Activated CD4-positive, alpha-beta T cell treated with anti-CD3 and anti-CD28 coated beads for 36 hours (primary cell): ENCODE measurements at regions not wholly inside any gene's neighbourhood (a gene's known extent, or its start where the extent isn't known, plus 50 kb on each side); places are given as distances from the start of the nearest gene placed in this dataset.
"Not testable (repeated sequence)": the region's sequence is repeated elsewhere in the genome, so short reads cannot be mapped to it uniquely, and the experiment has no call there.

ENCODE experiments used
- ATAC-seq: fragments of 200-7000 bp; cut with Tn5 transposase; one replicate; pipeline ENCODE4 v1.10.0; 2021; ENCODE audit warnings: mild to moderate bottlenecking, moderate library complexity
- CTCF ChIA-PET: fragments of 350-600 bp; sonication (Branson Sonifier 250); formaldehyde crosslinking; loops from one replicate; lab custom pipeline; 2021; ENCODE audit warnings: antibody characterized with exemption; lab: Charles Lee
- POLR2A ChIA-PET: fragments of 350-600 bp; sonication (Branson Sonifier 250); formaldehyde crosslinking; loops from one replicate; lab custom pipeline; 2021; ENCODE audit warnings: antibody characterized with exemption, inconsistent platforms; lab: Charles Lee
- DNase-seq: peaks from one replicate; pipeline ENCODE4 v3.0.0-alpha.2; 2020
- H3K27ac Mint-ChIP-seq: one replicate; pipeline ENCODE4 v1.8.0; 2021; ENCODE audit warnings: mixed read lengths
- H3K27me3 Mint-ChIP-seq: one replicate; pipeline ENCODE4 v1.8.0; 2021; ENCODE audit warnings: mixed read lengths
- H3K36me3 Mint-ChIP-seq: one replicate; pipeline ENCODE4 v1.8.0; 2021; ENCODE audit warnings: low read depth, mixed read lengths
- H3K4me1 Mint-ChIP-seq: one replicate; pipeline ENCODE4 v1.8.0; 2021; ENCODE audit warnings: mixed read lengths
- H3K4me3 Mint-ChIP-seq: one replicate; pipeline ENCODE4 v1.8.0; 2021; ENCODE audit warnings: mild to moderate bottlenecking, moderate library complexity, mixed read lengths
- H3K9me3 Mint-ChIP-seq: one replicate; pipeline ENCODE4 v1.8.0; 2021; ENCODE audit warnings: low read depth, mixed read lengths
- intact Hi-C, 2 experiments: fragments of 100-400 bp; cut with DNase I in 1 of 2; cut with micrococcal nuclease in 1 of 2; formaldehyde crosslinking; loops; one replicate each; pipeline versions ENCODE4 v1.14.2 to v1.15.1; 2022 to 2024; cut with DNase I, micrococcal nuclease

DNA sequence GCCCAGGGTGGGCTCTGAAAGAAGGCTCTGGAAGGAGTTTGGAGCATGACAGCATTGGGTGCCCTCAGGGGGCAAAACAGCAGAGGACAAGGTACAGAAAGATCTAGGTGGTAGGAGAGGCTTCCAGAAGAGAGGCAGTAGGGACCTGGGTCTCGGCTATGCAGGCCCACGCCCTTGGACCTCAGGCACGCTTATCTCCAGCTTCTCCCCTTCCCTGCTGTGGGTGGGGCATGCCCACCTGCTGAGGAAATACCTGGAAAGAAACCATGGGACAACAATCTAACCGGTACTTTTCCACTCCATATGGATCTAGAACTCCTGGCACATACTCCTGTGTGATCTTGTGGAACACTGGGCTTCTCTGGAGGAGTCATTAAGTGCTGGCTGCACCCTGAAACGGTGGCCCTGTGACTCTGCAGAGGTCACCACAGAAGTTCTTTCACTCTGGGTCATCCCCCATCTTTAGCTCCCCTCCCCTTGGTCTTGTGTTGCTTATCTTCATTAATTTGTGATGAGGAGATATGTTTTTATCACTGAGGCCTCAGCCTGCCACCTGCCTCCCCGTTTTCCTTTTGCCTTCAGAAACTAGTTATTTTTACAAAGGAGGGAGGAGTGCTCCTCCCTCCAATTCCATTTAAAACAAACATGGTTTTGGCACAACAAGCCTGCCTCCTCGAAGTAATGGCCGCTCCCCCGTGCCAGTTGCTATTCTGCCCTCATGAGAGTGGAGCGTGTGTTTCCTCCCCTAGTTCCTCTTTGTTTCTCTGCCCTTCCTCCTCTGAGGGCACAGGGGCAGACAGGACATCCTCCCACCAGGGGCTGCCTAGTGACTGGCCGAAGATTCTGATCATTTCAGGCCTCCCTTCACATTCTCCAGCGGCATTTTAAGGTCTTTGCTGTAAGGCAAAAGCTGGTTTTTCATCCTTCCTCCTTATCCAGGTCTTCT, 78.0 kb upstream of the ATP5PO start:
- ATAC-seq (no peak), DNase-seq (no peak)
- Mint-ChIP-seq H3K4me1 (peaks cover 8% of the 10 kb centered on the region), H3K27ac (no peak overlapping the region), H3K27me3 (no peaks in the 10 kb centered on the region), H3K4me3 (no peak overlapping the region), H3K36me3 (peaks cover 4% of the 10 kb centered on the region), H3K9me3 (peaks cover 9% of the 10 kb centered on the region)
- intact Hi-C loops, result no loop called here
- POLR2A ChIA-PET, result no interaction called here
- CTCF ChIA-PET, result interaction anchor here (1.0 kb wide), 1 partner anchor 69 kb away, joined by 3 read pairs; no protein-coding TSS in a partner anchor

DNA sequence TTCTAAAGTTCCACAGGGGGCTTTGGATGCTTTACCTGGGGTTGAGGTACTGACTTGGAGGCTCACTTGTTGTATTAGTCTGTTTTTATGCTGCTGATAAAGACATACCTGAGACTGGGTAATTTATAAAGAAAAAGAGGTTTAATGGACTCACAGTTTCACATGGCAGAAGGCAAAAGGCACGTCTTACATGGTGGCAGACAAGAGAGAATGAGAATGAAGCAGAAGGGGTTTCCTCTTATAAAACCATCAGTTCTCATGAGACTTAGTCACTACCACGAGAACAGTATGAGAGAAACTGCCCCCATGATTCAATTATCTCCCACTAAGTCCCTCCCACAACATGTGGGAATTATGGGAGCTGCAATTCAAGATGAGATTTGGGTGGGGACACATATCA, 76.8 kb upstream of the ATP5PO start:
- H3K27ac Mint-ChIP-seq, POLR2A ChIA-PET, H3K36me3 Mint-ChIP-seq, H3K4me1 Mint-ChIP-seq, ATAC-seq, DNase-seq, intact Hi-C loops, H3K27me3 Mint-ChIP-seq, H3K9me3 Mint-ChIP-seq, H3K4me3 Mint-ChIP-seq: not testable (repeated sequence)
- CTCF ChIA-PET, result interaction anchor here (0.6 to 0.8 kb wide), 2 partner anchors 12 to 70 kb away, joined by 3 to 4 read pairs; no protein-coding TSS in a partner anchor

DNA sequence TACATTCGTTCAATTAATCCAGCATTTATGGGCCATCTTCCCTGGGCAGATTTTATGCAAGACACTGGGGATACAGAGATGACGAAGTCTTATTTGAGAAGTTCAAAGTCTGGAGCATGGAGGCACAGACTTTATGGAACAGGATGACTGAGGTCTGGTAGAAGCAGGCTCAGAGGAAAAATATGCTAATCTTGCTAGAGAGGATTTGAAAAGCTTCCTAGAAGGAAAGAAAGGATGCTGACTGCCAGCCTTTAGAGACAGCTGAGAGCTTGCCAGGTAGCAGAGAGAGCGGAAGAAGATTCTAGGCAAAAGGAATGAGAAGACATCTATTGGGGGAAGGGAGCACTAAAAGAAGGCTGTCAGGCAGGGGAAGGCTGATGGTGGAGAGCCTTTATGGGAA, 75.5 kb upstream of the ATP5PO start:
- Mint-ChIP-seq H3K27ac (no peak overlapping the region), H3K9me3 (peaks cover 4% of the 10 kb centered on the region)
- intact Hi-C loops, result no loop called here

DNA sequence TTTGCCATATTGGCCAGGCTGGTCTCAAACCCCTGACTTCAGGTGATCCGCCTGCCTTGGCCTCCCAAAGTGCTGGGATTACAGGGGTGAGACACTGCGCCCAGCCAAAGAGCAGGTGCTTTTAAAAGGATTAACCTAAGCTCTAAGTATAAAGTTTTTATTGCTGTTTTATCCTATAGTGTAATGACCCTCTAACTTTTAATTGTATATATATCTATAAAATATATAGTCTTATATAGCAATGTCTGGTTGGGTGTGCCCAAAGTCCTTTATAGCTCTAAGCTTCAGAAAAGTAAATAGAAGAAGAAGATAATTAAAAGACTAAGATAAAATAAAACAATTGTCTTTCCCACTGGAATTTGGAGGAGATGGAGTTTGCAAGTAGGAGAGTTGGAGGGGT, 73.8 kb upstream of the ATP5PO start:
- no peaks in the 10 kb centered on the region for H3K27me3 Mint-ChIP-seq
- no peak overlapping the region for H3K27ac Mint-ChIP-seq
- no peaks in the 10 kb centered on the region for H3K36me3 Mint-ChIP-seq
- POLR2A ChIA-PET, result no interaction called here
- no peak overlapping the region for H3K4me3 Mint-ChIP-seq
- CTCF ChIA-PET, result no interaction called here
- intact Hi-C loops, result no loop called here
- DNase-seq (no peak), ATAC-seq (no peak)
- peaks cover 4% of the 10 kb centered on the region for H3K9me3 Mint-ChIP-seq
- peaks cover 18% of the 10 kb centered on the region for H3K4me1 Mint-ChIP-seq

More for the DNA sequence above, 75.5 kb upstream of the ATP5PO start:
- Mint-ChIP-seq H3K4me3 (no peak overlapping the region), H3K4me1 (peaks cover 3% of the 10 kb centered on the region), H3K36me3 (no peaks in the 10 kb centered on the region), H3K27me3 (no peaks in the 10 kb centered on the region)
- POLR2A ChIA-PET, result no interaction called here
- CTCF ChIA-PET, result interaction anchor here (0.7 kb wide), 1 partner anchor 943 kb away, joined by 3 read pairs; no protein-coding TSS in a partner anchor
- ATAC-seq (no peak), DNase-seq (no peak)

DNA sequence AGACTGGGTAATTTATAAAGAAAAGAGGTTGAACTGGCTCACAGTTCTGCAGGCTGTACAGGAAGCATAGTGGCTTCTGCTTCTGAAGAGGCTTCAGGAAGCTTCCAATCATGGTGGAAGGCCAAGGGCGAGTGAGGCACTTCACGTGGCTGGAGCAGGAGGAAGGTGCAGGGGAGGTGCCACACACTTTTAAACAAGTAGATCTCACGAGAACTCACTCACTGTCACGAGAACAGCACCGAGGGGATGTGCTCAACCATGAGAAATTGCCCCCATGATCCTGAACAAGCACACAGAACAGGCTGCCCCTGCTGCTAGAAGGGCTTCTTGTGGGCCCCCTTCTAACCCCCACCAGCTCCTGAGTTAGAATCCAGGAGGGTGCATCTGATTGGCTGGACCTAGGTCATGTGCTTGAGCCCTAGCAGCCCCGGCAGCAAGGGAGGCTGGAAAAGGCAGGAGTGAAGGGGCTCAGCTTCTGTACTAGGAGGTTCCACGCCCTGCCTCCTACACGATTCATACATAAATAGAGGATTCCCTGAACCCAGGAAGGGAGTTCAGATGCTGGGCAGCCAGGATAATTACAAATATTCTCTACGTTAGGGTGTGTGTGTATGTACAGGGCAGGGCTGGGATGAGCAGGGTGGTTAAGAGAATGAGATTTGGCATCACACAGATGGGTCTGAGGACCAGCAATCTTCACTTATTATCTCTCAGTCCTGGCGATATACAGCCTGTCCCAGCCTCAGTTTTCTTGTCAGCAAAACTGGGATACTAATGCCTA, 72.8 kb upstream of the ATP5PO start:
- Mint-ChIP-seq H3K27me3 (no peaks in the 10 kb centered on the region), H3K27ac (no peak overlapping the region), H3K36me3 (no peaks in the 10 kb centered on the region), H3K9me3 (peaks cover 4% of the 10 kb centered on the region), H3K4me1 (peaks cover 23% of the 10 kb centered on the region), H3K4me3 (no peak overlapping the region)
- ChIA-PET CTCF (interaction anchor here (0.8 to 1.9 kb wide), 2 partner anchors 8 to 13 kb away, joined by 4 to 5 read pairs; no protein-coding TSS in a partner anchor), POLR2A (no interaction called here)
- ATAC-seq (no peak), DNase-seq (no peak)
- intact Hi-C loops, result no loop called here

DNA sequence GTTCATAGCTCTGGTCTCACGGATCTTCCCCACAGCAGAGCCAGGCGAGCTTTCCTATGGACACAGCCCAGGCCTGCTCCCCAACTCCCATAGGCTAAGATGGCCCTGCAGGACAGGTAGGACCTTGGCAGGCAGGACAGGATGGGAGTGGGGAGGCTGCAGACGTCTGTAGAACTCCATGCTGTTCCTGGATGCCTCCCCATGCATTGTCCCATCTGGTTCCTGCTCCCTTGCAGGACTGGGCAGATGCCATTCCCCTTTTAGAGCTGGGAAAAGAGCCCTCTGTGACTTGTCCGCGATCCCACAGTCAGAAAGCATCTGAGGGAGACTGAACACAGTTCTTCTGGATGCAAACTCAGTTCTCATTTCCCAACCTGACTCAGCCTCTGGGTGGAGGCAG, 71.9 kb upstream of the ATP5PO start:
- DNase-seq (no peak), ATAC-seq (no peak)
- H3K4me3 Mint-ChIP-seq, result no peak overlapping the region
- H3K9me3 Mint-ChIP-seq, result peaks cover 4% of the 10 kb centered on the region
- no peaks in the 10 kb centered on the region for H3K27me3 Mint-ChIP-seq
- ChIA-PET POLR2A (interaction anchor here (0.5 kb wide), 1 partner anchor 40 kb away, joined by 4 read pairs; no protein-coding TSS in a partner anchor), CTCF (interaction anchor here (0.6 to 2.0 kb wide), 5 partner anchors 9 to 212 kb away, joined by 3 to 7 read pairs (median 5); no protein-coding TSS in a partner anchor)
- H3K27ac Mint-ChIP-seq, result no peak overlapping the region
- no peaks in the 10 kb centered on the region for H3K36me3 Mint-ChIP-seq
- H3K4me1 Mint-ChIP-seq, result peaks cover 24% of the 10 kb centered on the region
- intact Hi-C loops, result no loop called here

DNA sequence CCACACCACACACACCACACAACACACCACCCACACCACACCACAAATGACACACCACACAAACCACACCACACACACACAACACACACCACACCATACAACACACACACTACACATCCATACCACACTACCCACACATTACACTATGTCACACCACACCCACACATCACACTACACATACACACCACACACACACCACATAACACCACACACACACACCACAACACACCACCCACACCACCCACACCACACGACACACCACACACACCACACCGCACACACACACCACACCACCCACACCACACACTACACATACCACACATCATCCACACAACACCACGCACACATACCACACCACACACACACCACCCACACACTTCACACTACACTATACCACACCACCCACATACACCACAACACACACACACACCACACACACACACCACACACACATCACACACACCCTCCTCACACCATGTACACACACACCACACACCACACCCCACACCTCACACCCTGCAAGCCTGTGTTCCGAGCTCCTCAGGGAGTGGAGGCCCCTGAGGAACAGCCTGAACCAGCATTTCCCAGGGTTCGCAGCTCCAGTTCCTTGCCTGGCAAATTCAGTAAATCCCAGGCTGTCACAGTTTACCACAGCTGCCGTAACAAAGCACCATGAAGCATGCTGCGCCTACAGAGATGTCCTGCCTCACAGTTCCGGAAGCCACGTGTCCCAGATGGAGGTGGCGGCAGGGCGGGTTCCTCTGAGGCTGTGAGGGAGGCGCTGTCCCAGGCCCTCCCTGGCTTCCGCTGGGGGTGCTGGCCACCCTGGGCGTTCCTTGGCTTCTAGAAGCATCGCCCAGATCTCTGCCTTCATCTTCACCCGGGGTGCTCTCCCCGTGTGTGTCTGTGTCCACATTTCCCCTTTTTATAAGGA, 69.8 kb upstream of the ATP5PO start:
- H3K27me3 Mint-ChIP-seq, result no peaks in the 10 kb centered on the region
- intact Hi-C loops, result no loop called here
- no peak for ATAC-seq
- H3K4me1 Mint-ChIP-seq, result peaks cover 34% of the 10 kb centered on the region
- H3K36me3 Mint-ChIP-seq, result no peaks in the 10 kb centered on the region
- H3K27ac Mint-ChIP-seq, result peak overlapping the region; percentile 44
- ChIA-PET CTCF (interaction anchor here (1.2 kb wide), 1 partner anchor 23 kb away, joined by 3 read pairs; no protein-coding TSS in a partner anchor), POLR2A (no interaction called here)
- peak overlapping the region; percentile 1 for H3K4me3 Mint-ChIP-seq
- H3K9me3 Mint-ChIP-seq, result no peaks in the 10 kb centered on the region
- no peak for DNase-seq

DNA sequence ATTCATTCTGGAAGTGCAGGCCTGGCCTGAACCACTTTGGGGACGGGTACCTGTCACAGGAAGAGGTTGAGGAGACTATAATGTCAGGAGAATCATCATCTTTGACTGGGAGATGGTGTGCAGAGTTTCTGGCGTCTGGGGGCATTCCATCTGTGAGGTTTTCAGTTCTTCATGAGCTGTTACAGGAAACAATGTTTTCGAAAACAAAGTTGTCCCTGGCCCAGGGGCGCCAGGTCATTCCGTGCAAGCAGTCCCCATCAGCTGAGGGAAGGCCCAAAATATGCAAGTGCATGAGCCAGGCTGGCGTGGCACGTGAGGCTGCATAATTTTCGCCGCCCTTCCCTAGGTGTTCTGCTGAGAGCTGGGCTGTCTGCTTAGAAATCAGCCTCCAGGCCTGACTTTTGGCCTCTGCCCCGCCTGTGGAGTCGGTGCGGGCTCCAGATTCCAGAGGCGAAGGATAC, 68.4 kb upstream of the ATP5PO start:
- POLR2A ChIA-PET, result interaction anchor here (0.6 kb wide), 1 partner anchor 114 kb away, joined by 8 read pairs; no protein-coding TSS in a partner anchor
- no peaks in the 10 kb centered on the region for H3K36me3 Mint-ChIP-seq

DNA sequence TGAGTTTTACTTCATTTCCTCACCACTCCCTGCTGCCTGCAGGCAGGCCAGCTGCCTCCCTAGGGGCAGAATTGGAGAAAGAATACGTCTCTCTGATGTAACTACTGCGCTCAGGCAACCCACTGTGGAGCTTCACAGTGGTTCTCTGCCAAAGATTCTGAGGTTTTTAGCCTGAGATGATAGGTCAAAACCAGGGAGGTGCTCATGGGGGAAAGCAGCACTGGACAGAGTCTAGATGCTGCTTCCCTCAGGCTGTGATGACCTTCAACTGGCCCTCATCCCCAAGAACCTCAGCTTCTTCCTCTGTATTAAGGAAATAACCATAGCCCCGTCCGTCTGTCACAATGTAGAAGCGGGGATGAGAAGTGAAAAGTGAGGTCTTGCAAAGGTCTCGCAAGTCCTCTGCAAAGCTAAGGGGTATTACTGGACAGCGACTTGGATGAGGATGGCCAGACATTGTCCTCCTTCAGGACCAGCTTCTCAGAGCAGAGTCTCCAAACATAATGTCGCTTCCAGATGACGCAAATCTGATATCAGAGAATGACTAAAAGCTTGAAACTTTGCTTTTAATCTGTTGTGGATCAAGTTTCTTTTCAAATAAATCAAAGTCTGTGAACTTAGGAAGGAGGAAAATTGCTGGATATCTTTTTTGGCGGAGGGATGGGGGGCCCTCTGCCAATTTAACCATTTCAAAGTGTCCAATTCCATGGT, 65.9 kb upstream of the ATP5PO start:
- Mint-ChIP-seq H3K9me3 (no peaks in the 10 kb centered on the region), H3K4me3 (no peak overlapping the region), H3K4me1 (peaks cover 61% of the 10 kb centered on the region), H3K27me3 (no peaks in the 10 kb centered on the region), H3K36me3 (no peaks in the 10 kb centered on the region), H3K27ac (no peak overlapping the region)
- DNase-seq (no peak), ATAC-seq (no peak)
- ChIA-PET CTCF (interaction anchor here (0.7 to 1.1 kb wide), 4 partner anchors 12 to 331 kb away, joined by 3 to 5 read pairs (median 4); no protein-coding TSS in a partner anchor), POLR2A (no interaction called here)
- intact Hi-C loops, result no loop called here

More for the DNA sequence above, 68.4 kb upstream of the ATP5PO start:
- no peaks in the 10 kb centered on the region for H3K9me3 Mint-ChIP-seq
- intact Hi-C loops, result no loop called here
- H3K27me3 Mint-ChIP-seq, result no peaks in the 10 kb centered on the region
- no peak overlapping the region for H3K27ac Mint-ChIP-seq
- CTCF ChIA-PET, result no interaction called here
- peaks cover 40% of the 10 kb centered on the region for H3K4me1 Mint-ChIP-seq
- DNase-seq (peak; percentile 29), ATAC-seq (peak; percentile 24)
- no peak overlapping the region for H3K4me3 Mint-ChIP-seq

DNA sequence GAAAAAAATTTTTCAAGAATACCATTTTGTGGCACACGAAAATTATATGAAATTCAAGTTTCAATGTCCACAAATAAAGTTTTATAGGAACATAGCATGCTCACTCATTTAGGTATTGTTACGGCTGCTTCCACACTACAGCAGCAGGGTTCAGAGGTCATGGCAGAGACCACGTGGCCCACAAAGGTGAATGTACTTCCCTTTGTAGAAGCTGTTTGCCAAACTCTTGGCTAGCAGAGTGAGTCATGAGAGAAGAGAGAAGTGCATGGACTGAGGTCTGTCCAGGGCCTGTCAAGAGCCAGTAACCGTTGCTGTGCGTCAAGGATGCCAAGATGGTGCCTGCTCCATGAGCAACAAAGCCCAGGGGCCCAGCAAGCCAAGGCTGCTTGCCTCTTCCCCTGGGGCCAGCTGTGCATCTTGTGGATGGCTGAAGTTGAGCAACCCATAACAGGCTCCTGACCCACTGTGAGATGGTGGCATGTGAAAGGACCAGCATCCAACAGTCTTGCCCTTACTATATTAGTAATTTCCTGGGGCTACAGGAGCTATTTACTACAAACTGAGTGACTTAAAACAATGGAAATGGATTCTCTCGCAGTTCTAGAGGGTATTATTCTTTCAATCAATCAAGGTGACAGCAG, 64.8 kb upstream of the ATP5PO start:
- POLR2A ChIA-PET, result no interaction called here
- peak; percentile 43 for DNase-seq
- H3K4me3 Mint-ChIP-seq, result no peak overlapping the region
- H3K27me3 Mint-ChIP-seq, result no peaks in the 10 kb centered on the region
- H3K36me3 Mint-ChIP-seq, result no peaks in the 10 kb centered on the region
- no peak for ATAC-seq
- H3K27ac Mint-ChIP-seq, result no peak overlapping the region
- intact Hi-C loops, result no loop called here
- peaks cover 64% of the 10 kb centered on the region for H3K4me1 Mint-ChIP-seq
- CTCF ChIA-PET, result interaction anchor here (0.7 to 1.1 kb wide), 4 partner anchors 11 to 65 kb away, joined by 3 to 5 read pairs (median 4); no protein-coding TSS in a partner anchor
- no peaks in the 10 kb centered on the region for H3K9me3 Mint-ChIP-seq
